Right lobe of liver (tissue), 6 donors: ENCODE measurements at regions not wholly inside any gene's neighbourhood (a gene's known extent, or its start where the extent isn't known, plus 50 kb on each side); places are given as distances from the start of the nearest gene placed in this dataset.

Experiments
- ATAC-seq, 4 donors: fragments of 200-7000 bp; cut with Tn5 transposase; one replicate each; pipeline ENCODE4 v1.9.1; 2020; ENCODE audit warnings: mild to moderate bottlenecking in 4 of 4, moderate library complexity in 4 of 4
- DNase-seq, 3 donors: peaks; one replicate each; pipeline ENCODE4 v3.0.0-alpha.2; 2020
- H3K27ac ChIP-seq, 3 donors: fragments of 200-600 bp; one replicate each; pipeline ENCODE4 v1.8.0; 2022
- H3K27me3 ChIP-seq, 2 donors: fragments of 200-600 bp; one replicate each; pipeline ENCODE4 v1.8.0; 2022
- H3K36me3 ChIP-seq, 4 donors: fragments of 200-600 bp; sonication (generic) in 1 of 4; one replicate each; pipeline versions ENCODE4 v1.5.1 to v1.8.0; 2017 to 2022; ENCODE audit warnings: control low read depth in 1 of 4
- H3K4me1 ChIP-seq, 4 donors: fragments of 200-600 bp; sonication (generic) in 1 of 4; one replicate each; pipeline versions ENCODE4 v1.5.1 to v1.8.0; 2017 to 2022; ENCODE audit warnings: control low read depth in 1 of 4
- H3K4me3 ChIP-seq, 3 donors: fragments of 200-600 bp; one replicate each; pipeline ENCODE4 v1.8.0; 2022
- H3K9me3 ChIP-seq, 4 donors: fragments of 200-600 bp; sonication (generic) in 1 of 4; one replicate each; pipeline versions ENCODE4 v1.5.1 to v1.8.0; 2017 to 2022; ENCODE audit warnings: control low read depth in 1 of 4
- CTCF ChIP-seq, 4 donors: fragments of 200-600 bp in 3 of 4; fragments of 450-650 bp in 1 of 4; IDR thresholded peaks; one replicate each; pipeline versions ENCODE4 v1.5.1 to v1.8.0; 2016 to 2022; ENCODE audit warnings: antibody characterized with exemption in 4 of 4, mild to moderate bottlenecking in 2 of 4
- POLR2A ChIP-seq: fragments of 450-650 bp; IDR thresholded peaks from one replicate; pipeline ENCODE4 v1.6.1; 2017; ENCODE audit warnings: antibody characterized with exemption, mild to moderate bottlenecking
- WGBS: methylation state at CpG from one replicate; pipeline ENCODE4 v1.1.6; 2018; ENCODE audit warnings: low coverage, low lambda C conversion rate; ENCODE audit not compliant: insufficient coverage; ENCODE audit errors: missing lambda C conversion rate; 5-methylcytosine and 5-hydroxymethylcytosine counted together
- intact Hi-C, 2 donors: fragments of 100-400 bp; cut with DNase I; formaldehyde crosslinking; loops; one replicate each; pipeline versions ENCODE4 v1.11.2 to v1.14.1; 2022
- donor health status: DM: no; HTN: yes; CAD: no.
- donor health status: DM: no; HTN: no; CAD: no.
- donor health status: DM: no; HTN: no; CAD: no.
- donor health status: DM: no; HTN: yes; CAD: no.
- donor health status: DM: no; HTN: yes; CAD: no.

GRCh38 chr20:60764771-60765170 lies 487.3 kb upstream of the CDH4 start:
- 33% methylated on average over 8 of the region's 9 CpGs for WGBS
- TF ChIP-seq CTCF (IDR thresholded peaks at IDR 0.05) (no peak), POLR2A (no peak)
- Histone ChIP-seq H3K4me1 (no peaks in the 10 kb centered on the region), H3K36me3 (no peaks in the 10 kb centered on the region), H3K27ac (no peak overlapping the region), H3K9me3 (no peaks in the 10 kb centered on the region), H3K4me3 (no peak overlapping the region), H3K27me3 (no peaks in the 10 kb centered on the region)
- no peak for DNase-seq
- intact Hi-C loops = no loop called here
- no peak for ATAC-seq

- Histone ChIP-seq H3K9me3 (no peaks in the 10 kb centered on the region), H3K36me3 (no peaks in the 10 kb centered on the region), H3K27ac (no peak overlapping the region), H3K4me1 (no peaks in the 10 kb centered on the region), H3K27me3 (no peaks in the 10 kb centered on the region), H3K4me3 (no peak overlapping the region)
- WGBS = 41% methylated on average over 9 of the region's 10 CpGs
- no peak for DNase-seq
- intact Hi-C loops = no loop called here
- TF ChIP-seq CTCF (IDR thresholded peaks at IDR 0.05) (no peak), POLR2A (no peak)
- ATAC-seq = no peak
These were observed 486.1 kb upstream of the CDH4 start for GRCh38 chr20:60765821-60766403.

- Histone ChIP-seq H3K27ac (no peak overlapping the region), H3K36me3 (no peaks in the 10 kb centered on the region), H3K27me3 (no peaks in the 10 kb centered on the region), H3K4me3 (no peak overlapping the region), H3K9me3 (no peaks in the 10 kb centered on the region), H3K4me1 (no peaks in the 10 kb centered on the region)
- TF ChIP-seq CTCF (IDR thresholded peaks at IDR 0.05) (no peak), POLR2A (no peak)
- intact Hi-C loops = no loop called here
- DNase-seq = no peak
- no peak for ATAC-seq
- 73% methylated on average over 1 of the region's 1 CpG for WGBS
These were observed 483.8 kb upstream of the CDH4 start for GRCh38 chr20:60768216-60768615.

- DNase-seq (no peak), ATAC-seq (no peak)
- H3K4me1 ChIP-seq = no peaks in the 10 kb centered on the region
- H3K27me3 ChIP-seq = no peaks in the 10 kb centered on the region
- intact Hi-C loops = no loop called here
- H3K9me3 ChIP-seq = no peaks in the 10 kb centered on the region
- 42% methylated on average over 5 of the region's 6 CpGs for WGBS
- no peak overlapping the region for H3K4me3 ChIP-seq
- TF ChIP-seq POLR2A (no peak), CTCF (IDR thresholded peaks at IDR 0.05) (no peak)
- no peaks in the 10 kb centered on the region for H3K36me3 ChIP-seq
- H3K27ac ChIP-seq = no peak overlapping the region
These were observed 471.6 kb upstream of the CDH4 start for GRCh38 chr20:60780388-60781025.
